LNCaP clone FGC (cell line): ENCODE measurements at regions not wholly inside any gene's neighbourhood (a gene's known extent, or its start where the extent isn't known, plus 50 kb on each side); places are given as distances from the start of the nearest gene placed in this dataset.
A peak's percentile ranks its signal among the peaks of the same experiment; 100 is the strongest.
"Not testable (repeated sequence)": the region's sequence is repeated elsewhere in the genome, so short reads cannot be mapped to it uniquely, and the experiment has no call there.

Experiments used
- DNase-seq: peaks from one replicate; pipeline ENCODE4 v3.0.0-alpha.2; 2011; ENCODE audit warnings: low read depth
- H3K4me3 ChIP-seq: 2 replicates; pipeline ENCODE4 v1.5.1; 2011; ENCODE audit warnings: mild to moderate bottlenecking, low read depth, low read length, control low read depth
- TF ChIP-seq, protein P1 (sequence below): IDR thresholded peaks from 2 replicates; pipeline ENCODE4 v1.5.1; 2012; ENCODE audit warnings: mild to moderate bottlenecking; ENCODE audit not compliant: control insufficient read depth, insufficient read depth; ENCODE audit errors: extremely low read depth

DNA sequence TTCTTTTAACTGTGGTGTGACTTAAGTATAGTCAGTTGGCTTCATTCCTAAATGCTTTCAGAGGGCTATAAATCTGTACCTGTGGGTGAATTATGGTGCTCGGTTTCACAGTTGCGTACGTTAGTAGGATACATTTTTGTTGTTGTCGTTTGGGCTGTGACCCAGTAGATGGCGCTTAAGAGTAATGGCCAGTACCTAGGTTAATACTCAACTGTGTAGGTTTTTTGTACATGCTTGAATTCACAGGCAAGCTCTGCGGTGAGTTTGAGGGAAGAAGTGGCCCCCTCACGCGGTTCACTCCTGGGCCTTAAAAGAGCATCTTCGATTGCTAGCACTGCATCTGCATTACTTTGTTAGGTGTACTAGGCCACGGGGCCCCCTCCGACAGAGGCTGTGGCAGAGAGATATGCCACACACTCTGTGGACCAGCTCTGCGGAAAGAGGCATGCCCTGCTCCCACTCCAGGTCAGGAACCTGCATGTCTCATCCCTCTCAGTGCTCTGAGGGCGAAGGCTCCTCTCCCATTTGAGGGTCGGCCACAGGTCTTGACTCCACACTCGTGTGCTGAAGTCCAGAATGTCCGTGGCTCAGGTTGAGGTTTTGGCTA, 224.6 kb upstream of the TBL1Y start:
- not testable (repeated sequence) for H3K4me3 ChIP-seq, DNase-seq

DNA sequence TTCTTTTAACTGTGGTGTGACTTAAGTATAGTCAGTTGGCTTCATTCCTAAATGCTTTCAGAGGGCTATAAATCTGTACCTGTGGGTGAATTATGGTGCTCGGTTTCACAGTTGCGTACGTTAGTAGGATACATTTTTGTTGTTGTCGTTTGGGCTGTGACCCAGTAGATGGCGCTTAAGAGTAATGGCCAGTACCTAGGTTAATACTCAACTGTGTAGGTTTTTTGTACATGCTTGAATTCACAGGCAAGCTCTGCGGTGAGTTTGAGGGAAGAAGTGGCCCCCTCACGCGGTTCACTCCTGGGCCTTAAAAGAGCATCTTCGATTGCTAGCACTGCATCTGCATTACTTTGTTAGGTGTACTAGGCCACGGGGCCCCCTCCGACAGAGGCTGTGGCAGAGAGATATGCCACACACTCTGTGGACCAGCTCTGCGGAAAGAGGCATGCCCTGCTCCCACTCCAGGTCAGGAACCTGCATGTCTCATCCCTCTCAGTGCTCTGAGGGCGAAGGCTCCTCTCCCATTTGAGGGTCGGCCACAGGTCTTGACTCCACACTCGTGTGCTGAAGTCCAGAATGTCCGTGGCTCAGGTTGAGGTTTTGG, 208.8 kb upstream of the TBL1Y start:
- not testable (repeated sequence) for DNase-seq, H3K4me3 ChIP-seq

DNA sequence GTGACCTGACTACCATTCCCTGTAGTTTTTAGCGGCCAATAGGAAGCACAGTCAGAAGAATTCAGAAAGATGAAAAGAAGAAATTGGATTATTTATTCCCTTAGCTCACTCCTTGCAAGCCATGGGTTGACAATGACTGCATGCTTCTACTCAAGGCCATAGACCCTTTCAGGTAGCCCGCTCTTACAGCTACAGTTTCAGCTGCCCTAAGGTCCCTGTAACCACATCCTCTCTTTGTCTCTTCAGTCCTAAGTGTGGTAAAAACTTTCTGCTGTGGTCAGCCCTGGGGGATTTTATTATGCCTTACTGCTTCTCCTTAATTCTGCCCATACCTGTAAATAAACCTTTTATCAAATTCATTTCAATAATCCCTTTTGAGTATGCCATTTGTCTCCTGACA, 189.1 kb upstream of the TBL1Y start:
- DNase-seq, H3K4me3 ChIP-seq: not testable (repeated sequence)

DNA sequence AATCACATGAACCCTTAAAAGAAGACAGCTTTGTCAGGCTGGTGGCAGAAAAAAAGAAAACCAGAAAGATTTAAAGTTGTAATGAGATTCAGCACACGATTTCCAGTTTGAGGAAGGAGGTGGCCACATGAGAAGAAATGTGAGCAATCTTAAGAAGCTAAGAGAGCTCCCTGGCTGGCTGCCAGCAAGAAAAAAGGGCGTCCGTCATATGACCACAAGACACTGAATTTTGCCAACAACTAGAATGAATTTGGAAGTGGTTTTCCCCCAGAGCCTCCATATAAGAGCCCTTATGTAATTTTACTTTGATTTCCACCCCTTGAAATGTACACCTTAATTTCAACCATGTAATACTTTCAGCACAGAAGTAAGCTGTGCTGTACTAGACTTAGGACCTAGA, 163.3 kb upstream of the TBL1Y start:
- not testable (repeated sequence) for DNase-seq, H3K4me3 ChIP-seq

DNA sequence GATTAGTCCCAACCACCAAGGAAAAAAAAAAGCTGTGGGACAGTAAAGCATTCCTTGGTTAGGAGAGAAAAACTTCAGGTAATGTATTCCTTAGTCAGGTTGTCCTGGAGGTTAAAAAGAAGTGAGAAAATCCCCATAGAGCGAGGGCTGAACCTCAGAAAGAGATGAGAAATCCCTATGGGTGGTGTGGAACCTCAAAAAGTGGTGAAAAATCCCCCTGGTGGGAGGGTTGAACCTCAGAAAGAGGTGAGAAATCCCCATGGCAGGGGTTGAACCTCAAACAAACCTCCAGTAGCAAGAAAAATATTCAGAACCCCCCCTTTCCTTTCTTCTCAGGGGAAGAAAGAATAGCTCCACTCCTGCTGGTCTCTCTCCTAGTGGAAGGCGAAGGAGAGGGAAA, 128.2 kb upstream of the TBL1Y start:
- TF ChIP-seq, protein P1, sequence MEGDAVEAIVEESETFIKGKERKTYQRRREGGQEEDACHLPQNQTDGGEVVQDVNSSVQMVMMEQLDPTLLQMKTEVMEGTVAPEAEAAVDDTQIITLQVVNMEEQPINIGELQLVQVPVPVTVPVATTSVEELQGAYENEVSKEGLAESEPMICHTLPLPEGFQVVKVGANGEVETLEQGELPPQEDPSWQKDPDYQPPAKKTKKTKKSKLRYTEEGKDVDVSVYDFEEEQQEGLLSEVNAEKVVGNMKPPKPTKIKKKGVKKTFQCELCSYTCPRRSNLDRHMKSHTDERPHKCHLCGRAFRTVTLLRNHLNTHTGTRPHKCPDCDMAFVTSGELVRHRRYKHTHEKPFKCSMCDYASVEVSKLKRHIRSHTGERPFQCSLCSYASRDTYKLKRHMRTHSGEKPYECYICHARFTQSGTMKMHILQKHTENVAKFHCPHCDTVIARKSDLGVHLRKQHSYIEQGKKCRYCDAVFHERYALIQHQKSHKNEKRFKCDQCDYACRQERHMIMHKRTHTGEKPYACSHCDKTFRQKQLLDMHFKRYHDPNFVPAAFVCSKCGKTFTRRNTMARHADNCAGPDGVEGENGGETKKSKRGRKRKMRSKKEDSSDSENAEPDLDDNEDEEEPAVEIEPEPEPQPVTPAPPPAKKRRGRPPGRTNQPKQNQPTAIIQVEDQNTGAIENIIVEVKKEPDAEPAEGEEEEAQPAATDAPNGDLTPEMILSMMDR: no peak
- DNase-seq: no peak

DNA sequence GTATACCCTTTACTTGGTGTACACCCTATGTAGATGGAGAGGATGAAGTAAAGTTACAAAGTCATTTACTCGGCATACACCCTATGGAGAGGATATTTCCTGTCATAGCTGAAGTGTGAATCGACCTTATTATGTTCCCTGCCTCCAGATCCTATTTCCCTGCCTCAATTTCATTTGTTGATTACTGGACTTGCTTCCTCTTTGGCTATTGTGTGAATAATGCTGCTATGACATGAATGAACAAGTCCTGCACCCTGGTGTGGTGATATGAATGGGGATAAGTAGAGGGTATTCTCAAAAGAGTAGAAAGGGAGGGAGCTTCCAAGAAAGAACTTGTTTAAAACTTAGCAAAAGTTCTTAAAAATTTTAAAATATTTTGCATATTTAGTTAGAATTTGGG, 123.5 kb upstream of the TBL1Y start:
- H3K4me3 ChIP-seq: no peak overlapping the region
- no peak for DNase-seq
- TF ChIP-seq, protein P1: no peak

More for the DNA sequence above, 128.2 kb upstream of the TBL1Y start:
- no peak overlapping the region for H3K4me3 ChIP-seq

DNA sequence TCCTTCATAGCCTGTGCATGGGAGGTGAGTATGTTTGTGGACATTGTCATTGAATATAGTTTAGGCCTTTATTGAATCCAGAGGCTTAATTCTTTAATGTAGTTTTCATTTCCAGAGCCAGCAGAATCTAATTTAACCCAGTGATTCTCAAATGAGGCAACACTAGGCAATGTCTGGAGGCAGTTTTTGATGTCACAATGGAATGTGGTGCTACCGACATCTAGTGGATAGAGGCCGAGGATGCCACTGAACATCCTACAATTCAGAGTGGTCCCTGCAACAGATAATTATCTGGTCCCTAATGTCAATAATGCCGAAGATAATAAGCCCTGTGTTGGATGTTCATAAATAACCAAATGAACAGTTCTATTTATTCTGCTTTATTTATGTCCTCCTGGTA, 98.9 kb upstream of the TBL1Y start:
- no peak overlapping the region for H3K4me3 ChIP-seq
- DNase-seq: no peak
- TF ChIP-seq, protein P1: peak; percentile 68
